Subcutaneous abdominal adipose tissue (tissue), 5 donors: ENCODE measurements at regions not wholly inside any gene's neighbourhood (a gene's known extent, or its start where the extent isn't known, plus 50 kb on each side); places are given as distances from the start of the nearest gene placed in this dataset.

Source experiments
- H3K27ac ChIP-seq: one replicate; pipeline ENCODE4 v1.7.0; 2013; ENCODE audit warnings: low read depth, mild to moderate bottlenecking, inconsistent platforms, low read length, moderate library complexity
- H3K27me3 ChIP-seq, 5 donors: one replicate each; pipeline ENCODE4 v1.7.0; 2013; ENCODE audit warnings: low read length in 5 of 5, inconsistent platforms in 1 of 5; ENCODE audit not compliant: control insufficient read depth in 5 of 5, insufficient read depth in 4 of 5
- H3K36me3 ChIP-seq, 5 donors: one replicate each; pipeline ENCODE4 v1.7.0; 2013; ENCODE audit warnings: low read length in 5 of 5; ENCODE audit not compliant: control insufficient read depth in 5 of 5, insufficient read depth in 5 of 5
- H3K4me1 ChIP-seq, 5 donors: one replicate each; pipeline ENCODE4 v1.7.0; 2013; ENCODE audit warnings: low read length in 5 of 5, mild to moderate bottlenecking in 3 of 5, moderate library complexity in 1 of 5; ENCODE audit not compliant: control insufficient read depth in 5 of 5, insufficient read depth in 5 of 5
- H3K4me3 ChIP-seq, 5 donors: one replicate each; pipeline ENCODE4 v1.7.0; 2013; ENCODE audit warnings: low read length in 5 of 5, low read depth in 1 of 5
- H3K9ac ChIP-seq, 5 donors: one replicate each; pipeline ENCODE4 v1.7.0; 2013; ENCODE audit warnings: low read length in 5 of 5, mild to moderate bottlenecking in 4 of 5, moderate library complexity in 3 of 5
- H3K9me3 ChIP-seq, 5 donors: one replicate each; pipeline ENCODE4 v1.7.0; 2013; ENCODE audit warnings: low read length in 5 of 5; ENCODE audit not compliant: control insufficient read depth in 5 of 5
- donor health status: healthy.
- donor health status: healthy.
- donor health status: healthy.
- donor health status: healthy.
- donor health status: healthy.

DNA sequence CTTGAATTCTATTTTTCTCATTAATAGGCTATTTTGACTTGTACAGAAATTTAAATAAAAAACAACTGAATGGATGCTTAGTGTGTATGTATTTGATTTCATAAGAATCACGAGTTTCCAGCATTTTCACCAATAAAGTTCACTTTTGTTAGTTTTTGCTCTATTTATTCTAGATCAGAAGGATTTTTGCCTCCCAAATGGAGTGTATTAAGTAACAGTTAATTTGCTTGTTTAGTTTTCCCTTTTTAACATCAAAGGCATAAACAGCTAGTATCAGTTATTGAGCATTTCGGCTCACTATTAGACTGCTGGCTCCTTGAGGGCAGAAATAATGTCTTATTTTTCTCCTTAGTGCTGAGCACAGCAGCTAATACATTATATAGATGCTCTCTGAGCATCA lies 414.1 kb downstream of the FGF9 start:
- H3K9ac ChIP-seq, result no peak overlapping the region
- peaks cover 0 to 17% (median 10%) of the 10 kb centered on the region in 5 donors for H3K4me1 ChIP-seq
- H3K4me3 ChIP-seq, result no peak overlapping the region
- no peaks in the 10 kb centered on the region for H3K27me3 ChIP-seq
- no peaks in the 10 kb centered on the region for H3K36me3 ChIP-seq
- no peaks in the 10 kb centered on the region for H3K9me3 ChIP-seq
- H3K27ac ChIP-seq, result no peak overlapping the region

DNA sequence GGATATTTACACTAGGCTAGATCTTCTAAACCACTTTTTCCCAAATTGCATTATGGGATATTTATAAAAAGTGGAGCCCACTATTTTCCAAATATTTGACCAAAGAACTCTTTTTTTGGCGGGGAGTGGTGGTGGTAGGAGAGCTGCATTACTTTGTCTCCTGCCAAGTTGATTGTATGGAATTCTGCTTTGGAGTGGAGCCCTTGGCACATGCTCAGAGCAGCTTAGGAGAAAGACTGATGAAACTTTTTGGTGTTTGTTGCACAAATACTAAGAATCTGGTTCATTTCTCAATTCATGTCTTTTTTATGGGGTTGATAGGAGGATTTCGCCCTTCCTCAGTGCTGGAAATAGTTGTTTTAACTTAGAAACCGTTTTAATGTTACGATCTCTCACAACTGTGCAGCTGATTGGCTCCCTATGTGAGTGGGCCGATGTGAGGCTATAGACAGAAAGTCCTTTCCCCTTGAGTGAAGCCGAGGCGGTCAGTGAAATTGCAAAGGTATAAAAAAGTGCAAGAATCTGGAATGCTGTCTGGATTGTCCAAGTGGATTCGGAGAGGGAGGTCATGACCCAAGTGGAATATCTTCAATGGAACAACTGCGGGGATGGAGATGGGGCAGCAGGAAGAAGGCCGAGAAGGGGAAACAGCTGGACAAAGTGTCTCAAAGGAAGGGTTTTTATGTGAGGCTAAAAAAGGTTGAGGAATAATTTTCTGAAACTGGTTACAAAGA lies 415.9 kb downstream of the FGF9 start:
- no peak overlapping the region for H3K9ac ChIP-seq
- no peak overlapping the region for H3K4me3 ChIP-seq
- H3K36me3 ChIP-seq, result no peaks in the 10 kb centered on the region
- H3K27me3 ChIP-seq, result no peaks in the 10 kb centered on the region
- no peak overlapping the region for H3K27ac ChIP-seq
- no peaks in the 10 kb centered on the region for H3K9me3 ChIP-seq
- H3K4me1 ChIP-seq, result peaks cover 0 to 21% (median 11%) of the 10 kb centered on the region in 5 donors

DNA sequence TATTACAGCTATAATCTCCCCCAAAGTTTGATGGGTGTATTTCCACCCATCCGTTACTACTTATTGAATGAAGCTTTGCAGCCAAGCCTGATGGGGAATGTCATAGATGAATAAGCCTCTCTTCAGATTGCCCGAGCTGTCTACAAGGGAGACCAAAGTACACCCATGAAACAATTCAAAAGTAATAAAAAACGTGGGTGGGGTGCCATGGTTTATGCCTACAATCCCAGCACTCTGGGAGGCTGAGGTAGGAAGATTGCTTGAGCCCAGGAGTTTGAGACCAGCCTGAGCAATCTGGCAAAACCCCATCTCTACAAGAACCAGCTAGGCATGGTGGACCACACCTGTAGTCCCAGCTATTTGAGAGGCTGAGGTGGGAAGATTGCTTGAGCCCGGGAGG lies 419.2 kb downstream of the FGF9 start:
- Histone ChIP-seq H3K9me3 (no peaks in the 10 kb centered on the region), H3K9ac (no peak overlapping the region), H3K27ac (no peak overlapping the region)

DNA sequence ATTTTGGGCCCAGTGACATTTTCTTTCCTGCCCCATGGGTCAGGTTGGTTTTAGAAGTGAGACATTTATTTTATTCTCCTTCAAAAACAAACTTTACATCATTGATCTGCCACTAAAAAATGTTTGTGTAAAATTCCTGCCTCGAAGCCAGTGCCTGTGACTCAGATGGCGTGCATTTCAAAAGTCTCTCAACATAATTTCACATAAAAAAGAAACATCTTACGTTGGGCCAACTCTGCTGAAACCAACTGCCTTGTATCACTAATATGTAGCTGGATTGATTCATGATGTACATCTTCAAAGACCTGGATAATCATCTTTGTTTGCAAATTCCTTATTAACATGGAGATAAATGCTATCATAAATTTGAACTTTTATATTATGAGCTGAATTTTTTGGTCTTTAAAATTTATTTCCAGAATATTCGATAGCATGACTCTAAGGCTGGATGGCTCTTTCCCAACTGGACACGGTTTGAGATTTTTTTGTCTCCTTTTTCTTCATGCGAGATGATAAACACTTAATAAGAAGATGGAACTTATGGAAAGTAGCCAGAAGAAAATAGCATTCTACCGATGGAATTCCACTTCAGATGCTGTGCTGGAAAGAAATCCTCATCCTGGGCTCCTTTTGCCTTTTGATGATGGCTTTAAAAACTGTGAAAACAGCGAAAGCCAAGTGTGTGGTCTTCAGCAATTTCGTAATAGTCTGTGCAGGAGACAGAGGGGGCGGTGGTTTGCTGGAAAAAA lies 420.5 kb downstream of the FGF9 start:
- peaks cover 0 to 22% (median 11%) of the 10 kb centered on the region in 5 donors for H3K4me1 ChIP-seq
- H3K36me3 ChIP-seq, result no peaks in the 10 kb centered on the region
- H3K9ac ChIP-seq, result no peak overlapping the region
- H3K27me3 ChIP-seq, result no peaks in the 10 kb centered on the region
- no peak overlapping the region for H3K4me3 ChIP-seq
- no peak overlapping the region for H3K27ac ChIP-seq
- no peaks in the 10 kb centered on the region for H3K9me3 ChIP-seq

More for the DNA sequence above, 419.2 kb downstream of the FGF9 start:
- no peaks in the 10 kb centered on the region for H3K36me3 ChIP-seq
- no peaks in the 10 kb centered on the region for H3K27me3 ChIP-seq
- H3K4me1 ChIP-seq, result peaks cover 0 to 24% (median 11%) of the 10 kb centered on the region in 5 donors
- H3K4me3 ChIP-seq, result no peak overlapping the region

DNA sequence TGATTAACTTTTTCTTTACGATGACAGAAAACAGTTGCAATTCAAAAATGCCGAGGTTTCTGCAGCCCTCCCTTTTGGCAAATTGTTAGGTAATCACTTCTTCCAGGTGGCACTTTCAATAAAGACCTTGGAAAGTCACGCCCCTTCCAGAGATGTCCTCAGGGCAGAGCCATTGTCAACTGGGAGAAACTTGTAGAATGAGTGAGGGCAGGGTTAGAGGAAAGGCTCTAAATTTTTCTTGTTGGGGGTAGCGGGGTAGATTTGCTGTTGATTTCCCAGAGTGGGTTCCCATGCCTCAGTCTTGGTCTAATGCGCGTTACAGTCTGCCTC lies 421.1 kb downstream of the FGF9 start:
- Histone ChIP-seq H3K4me1 (peaks cover 0 to 18% (median 5%) of the 10 kb centered on the region in 5 donors), H3K27ac (no peak overlapping the region), H3K9ac (no peak overlapping the region), H3K27me3 (no peaks in the 10 kb centered on the region), H3K9me3 (no peaks in the 10 kb centered on the region), H3K4me3 (no peak overlapping the region), H3K36me3 (no peaks in the 10 kb centered on the region)

DNA sequence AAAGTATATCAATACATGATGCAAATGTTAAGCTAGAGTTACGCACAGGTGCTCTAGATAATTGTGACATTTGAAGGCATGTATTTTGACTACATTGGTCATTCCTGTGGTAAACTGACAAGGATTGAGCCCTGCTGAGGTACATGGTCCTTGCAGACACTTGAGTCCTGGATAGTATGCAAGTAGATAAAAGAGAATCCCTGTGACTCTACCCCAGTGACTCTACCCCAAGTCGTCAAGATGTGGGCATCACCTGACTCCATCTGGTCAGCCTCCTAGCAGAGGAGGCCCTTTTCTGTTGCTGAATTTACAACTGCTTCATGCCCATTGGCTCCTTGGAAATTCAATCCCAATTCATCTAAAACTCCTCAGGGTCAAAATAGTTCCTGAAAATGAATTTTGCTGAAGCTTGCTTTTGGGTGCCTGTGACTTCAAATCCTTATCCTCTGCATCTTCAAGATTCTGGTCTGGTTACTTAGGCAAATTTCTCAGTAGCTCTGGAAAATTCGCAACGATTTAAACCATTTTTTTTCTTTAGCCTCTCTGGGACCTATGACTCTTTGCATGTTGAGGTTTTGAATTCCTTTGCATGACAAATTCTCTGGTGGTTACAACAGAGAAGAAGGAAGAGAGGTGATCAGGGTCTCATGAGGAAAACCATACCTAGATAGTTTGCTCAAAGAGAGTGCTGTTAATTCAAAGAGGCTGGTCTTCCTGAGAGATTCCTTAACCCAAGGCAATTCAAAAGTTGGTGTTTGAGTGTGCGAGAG lies 422.1 kb downstream of the FGF9 start:
- peaks cover 0 to 13% (median 0%) of the 10 kb centered on the region in 5 donors for H3K4me1 ChIP-seq
- H3K9ac ChIP-seq, result no peak overlapping the region

DNA sequence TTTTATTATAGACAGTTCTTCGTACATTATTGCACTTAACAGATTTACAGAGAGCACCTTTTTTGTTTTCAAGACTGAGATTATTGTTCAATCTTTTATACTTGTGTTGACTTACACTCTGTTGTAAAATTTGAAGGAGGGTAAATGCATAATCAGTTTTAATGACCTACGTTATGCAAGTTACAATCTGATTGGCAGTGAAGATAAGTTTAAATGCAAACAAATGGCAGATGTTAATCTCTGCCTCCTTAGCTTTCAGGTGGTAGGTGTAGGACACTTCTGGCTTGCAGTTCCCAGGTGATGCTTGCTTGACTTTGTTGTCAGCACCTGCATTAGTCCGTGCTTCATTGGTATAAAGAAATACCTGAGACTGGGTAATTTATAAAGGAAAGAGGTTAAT lies 424.9 kb downstream of the FGF9 start:
- Histone ChIP-seq H3K36me3 (no peaks in the 10 kb centered on the region), H3K27ac (no peak overlapping the region), H3K9ac (no peak overlapping the region), H3K27me3 (no peaks in the 10 kb centered on the region), H3K9me3 (peaks cover 0 to 2% (median 0%) of the 10 kb centered on the region in 5 donors), H3K4me1 (peaks cover 0 to 13% (median 0%) of the 10 kb centered on the region in 5 donors), H3K4me3 (no peak overlapping the region)

More for the DNA sequence above, 422.1 kb downstream of the FGF9 start:
- no peaks in the 10 kb centered on the region for H3K27me3 ChIP-seq
- no peaks in the 10 kb centered on the region for H3K36me3 ChIP-seq
- no peak overlapping the region for H3K27ac ChIP-seq
- no peak overlapping the region for H3K4me3 ChIP-seq
- no peaks in the 10 kb centered on the region for H3K9me3 ChIP-seq

DNA sequence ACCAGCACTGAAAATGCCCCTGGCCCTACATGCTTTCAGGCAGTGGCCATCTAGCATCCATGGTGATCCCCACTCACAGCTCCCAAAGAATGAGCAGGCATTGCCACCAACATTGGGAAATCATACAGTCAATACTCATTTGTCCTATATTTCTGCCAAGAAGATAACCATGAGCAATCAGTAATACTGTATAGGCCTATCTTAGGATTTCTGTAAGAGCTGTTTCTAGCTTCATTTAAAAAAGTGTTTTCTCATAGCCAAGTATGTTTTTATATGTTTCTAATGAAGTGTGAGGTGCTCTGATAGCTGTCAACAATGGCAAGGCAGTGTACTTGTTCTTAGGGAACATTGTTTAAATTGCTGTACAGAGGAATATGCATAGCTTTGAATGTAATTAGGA lies 428.7 kb downstream of the FGF9 start:
- H3K4me1 ChIP-seq, result peaks cover 0 to 11% (median 3%) of the 10 kb centered on the region in 5 donors
- no peak overlapping the region for H3K27ac ChIP-seq
- no peak overlapping the region for H3K4me3 ChIP-seq
- no peaks in the 10 kb centered on the region for H3K27me3 ChIP-seq
- no peak overlapping the region for H3K9ac ChIP-seq
- peaks cover 0 to 2% (median 0%) of the 10 kb centered on the region in 5 donors for H3K9me3 ChIP-seq
- no peaks in the 10 kb centered on the region for H3K36me3 ChIP-seq

DNA sequence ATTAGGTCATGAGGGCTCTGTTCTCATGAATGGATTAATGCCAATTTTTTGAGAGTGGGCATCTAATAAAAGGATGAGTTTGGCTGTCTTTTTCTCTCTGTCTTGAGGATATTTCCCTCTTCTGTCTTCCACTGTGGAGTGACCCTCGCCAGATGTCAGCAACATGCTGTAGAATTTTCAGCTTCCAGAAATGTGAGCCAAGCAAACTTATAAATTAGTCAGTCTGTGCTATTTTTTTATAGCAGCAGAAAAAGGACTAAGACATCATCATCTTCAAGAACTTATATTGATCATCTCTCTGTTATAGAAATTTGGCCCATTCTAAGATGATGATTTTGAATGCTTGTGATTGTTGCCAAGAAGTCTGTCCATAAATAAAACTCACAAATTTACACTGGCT lies 431.4 kb downstream of the FGF9 start:
- no peak overlapping the region for H3K9ac ChIP-seq
- no peaks in the 10 kb centered on the region for H3K27me3 ChIP-seq
- peaks cover 0 to 2% (median 0%) of the 10 kb centered on the region in 5 donors for H3K9me3 ChIP-seq
- no peak overlapping the region for H3K4me3 ChIP-seq
- no peaks in the 10 kb centered on the region for H3K36me3 ChIP-seq
- peaks cover 0 to 12% (median 5%) of the 10 kb centered on the region in 5 donors for H3K4me1 ChIP-seq
- no peak overlapping the region for H3K27ac ChIP-seq
